Mammary epithelial cell (primary cell): ENCODE measurements at regions not wholly inside any gene's neighbourhood (a gene's known extent, or its start where the extent isn't known, plus 50 kb on each side); places are given as distances from the start of the nearest gene placed in this dataset.

ENCODE experiments used
- CTCF ChIP-seq, 2 donors: IDR thresholded peaks in 1 of 2; conservative IDR thresholded peaks in 1 of 2; 2 replicates each; pipeline ENCODE4 v1.5.1; 2011 to 2012; ENCODE audit warnings: inconsistent platforms in 2 of 2, low read length in 2 of 2, mild to moderate bottlenecking in 2 of 2, control low read depth in 1 of 2, low read depth in 1 of 2; ENCODE audit not compliant: insufficient read depth in 1 of 2; ENCODE audit errors: extremely low read depth in 1 of 2
- EZH2 ChIP-seq: IDR thresholded peaks from 2 replicates; pipeline ENCODE4 v1.6.1; 2012; ENCODE audit warnings: low read length, inconsistent platforms, borderline replicate concordance

DNA sequence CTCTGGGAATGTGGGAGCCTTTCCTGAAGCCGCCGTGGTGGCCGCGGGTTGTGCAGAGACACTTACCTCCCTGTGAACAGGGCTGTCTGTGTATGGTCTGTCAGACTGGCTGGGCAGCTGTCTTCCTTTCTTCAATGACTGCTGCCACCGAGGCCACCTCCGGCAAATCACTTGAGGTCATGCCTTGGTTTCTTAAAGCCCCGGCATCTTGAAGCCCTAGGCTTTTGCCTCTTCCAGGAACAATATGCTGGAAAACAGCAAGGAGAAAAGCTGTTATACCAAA is 79.5 kb upstream of the ZSWIM6 start:
- TF ChIP-seq CTCF (conservative IDR thresholded peaks at IDR 0.05 in 1 of 2, IDR thresholded peaks at IDR 0.05 in 1 of 2; ENCODE audit: extremely low read depth in 1 of 2, insufficient read depth in 1 of 2, low read depth in 1 of 2, low read length in 2 of 2) (no peak), EZH2 (no peak)
